IPS DF 6.9 (cell line): ENCODE measurements at regions not wholly inside any gene's neighbourhood (a gene's known extent, or its start where the extent isn't known, plus 50 kb on each side); places are given as distances from the start of the nearest gene placed in this dataset.

Experiments used
- DNase-seq: peaks from one replicate; pipeline ENCODE4 v3.0.0-alpha.2; 2013; ENCODE audit warnings: low read depth, low spot score
- H3K27ac ChIP-seq: one replicate; pipeline ENCODE4 v1.5.1; 2013; ENCODE audit warnings: low read length, control low read depth
- H3K27me3 ChIP-seq: 2 replicates; pipeline ENCODE4 v1.6.1; 2013; ENCODE audit warnings: mild to moderate bottlenecking, low read length; ENCODE audit not compliant: control insufficient read depth, insufficient read depth
- H3K36me3 ChIP-seq: 2 replicates; pipeline ENCODE4 v1.6.1; 2013; ENCODE audit warnings: low read length; ENCODE audit not compliant: control insufficient read depth, insufficient read depth
- H3K4me1 ChIP-seq: 2 replicates; pipeline ENCODE4 v1.6.1; 2013; ENCODE audit warnings: low read length; ENCODE audit not compliant: control insufficient read depth, insufficient read depth
- H3K4me3 ChIP-seq: 2 replicates; pipeline ENCODE4 v1.5.1; 2013; ENCODE audit warnings: mild to moderate bottlenecking, low read length
- H3K9me3 ChIP-seq: 2 replicates; pipeline ENCODE4 v1.6.1; 2013; ENCODE audit warnings: low read length, inconsistent platforms; ENCODE audit not compliant: control insufficient read depth, insufficient read depth
- WGBS: extraction: QIAGEN DNeasy Blood & Tissue Kit; methylation state at CpG from one replicate; pipeline ENCODE4 v1.1.7; 2013; ENCODE audit warnings: mixed read lengths, missing lambda C conversion rate; ENCODE audit not compliant: insufficient read length, insufficient coverage; 5-methylcytosine and 5-hydroxymethylcytosine counted together

GRCh38 chr1:59039551-59039950 lies 255.7 kb upstream of the JUN start:
- Histone ChIP-seq H3K27ac (no peak overlapping the region), H3K9me3 (no peaks in the 10 kb centered on the region), H3K36me3 (no peaks in the 10 kb centered on the region), H3K4me1 (no peaks in the 10 kb centered on the region), H3K27me3 (no peaks in the 10 kb centered on the region), H3K4me3 (no peak overlapping the region)
- WGBS = no CpG with 5 or more reads among the region's 5 CpGs
- no peak for DNase-seq

- WGBS = no CpG with 5 or more reads among the region's 2 CpGs
- Histone ChIP-seq H3K4me1 (no peaks in the 10 kb centered on the region), H3K4me3 (no peak overlapping the region), H3K27ac (no peak overlapping the region), H3K9me3 (no peaks in the 10 kb centered on the region), H3K36me3 (no peaks in the 10 kb centered on the region), H3K27me3 (no peaks in the 10 kb centered on the region)
- no peak for DNase-seq
Observed at GRCh38 chr1:59040486-59040885, 256.4 kb upstream of the FGGY start.

- DNase-seq = no peak
- Histone ChIP-seq H3K27ac (no peak overlapping the region), H3K27me3 (no peaks in the 10 kb centered on the region), H3K4me1 (peaks cover 2% of the 10 kb centered on the region; the same call in 1 of the 2 replicates), H3K36me3 (no peaks in the 10 kb centered on the region), H3K4me3 (no peak overlapping the region), H3K9me3 (no peaks in the 10 kb centered on the region)
- WGBS = no CpG with 5 or more reads among the region's 5 CpGs
Observed at GRCh38 chr1:59041646-59042277, 255.1 kb upstream of the FGGY start.

- H3K27me3 ChIP-seq = no peaks in the 10 kb centered on the region
- H3K36me3 ChIP-seq = no peaks in the 10 kb centered on the region
- no peak overlapping the region for H3K27ac ChIP-seq
- H3K4me1 ChIP-seq = peaks cover 2% of the 10 kb centered on the region; the same call in 1 of the 2 replicates
- H3K4me3 ChIP-seq = no peak overlapping the region
- no peak for DNase-seq
- no CpG with 5 or more reads among the region's 4 CpGs for WGBS
- H3K9me3 ChIP-seq = no peaks in the 10 kb centered on the region
Observed at GRCh38 chr1:59043796-59044195, 253.1 kb upstream of the FGGY start.

GRCh38 chr1:59044535-59045121 lies 252.3 kb upstream of the FGGY start:
- no peak overlapping the region for H3K4me3 ChIP-seq
- no CpG with 5 or more reads among the region's 2 CpGs for WGBS
- H3K4me1 ChIP-seq = peaks cover 2% of the 10 kb centered on the region; the same call in 1 of the 2 replicates
- no peaks in the 10 kb centered on the region for H3K9me3 ChIP-seq
- H3K27ac ChIP-seq = no peak overlapping the region
- H3K27me3 ChIP-seq = no peaks in the 10 kb centered on the region
- no peak for DNase-seq
- H3K36me3 ChIP-seq = no peaks in the 10 kb centered on the region

GRCh38 chr1:59045137-59045536 lies 251.8 kb upstream of the FGGY start:
- Histone ChIP-seq H3K9me3 (no peaks in the 10 kb centered on the region), H3K27me3 (no peaks in the 10 kb centered on the region), H3K27ac (no peak overlapping the region), H3K4me1 (peaks cover 2% of the 10 kb centered on the region; the same call in 1 of the 2 replicates), H3K36me3 (no peaks in the 10 kb centered on the region), H3K4me3 (no peak overlapping the region)
- DNase-seq = no peak
- WGBS = no CpG with 5 or more reads among the region's 3 CpGs

- no peaks in the 10 kb centered on the region for H3K27me3 ChIP-seq
- peaks cover 2% of the 10 kb centered on the region; the same call in 1 of the 2 replicates for H3K4me1 ChIP-seq
- H3K9me3 ChIP-seq = no peaks in the 10 kb centered on the region
- H3K36me3 ChIP-seq = no peaks in the 10 kb centered on the region
- no peak for DNase-seq
- H3K4me3 ChIP-seq = no peak overlapping the region
- H3K27ac ChIP-seq = no peak overlapping the region
- WGBS = no CpG with 5 or more reads among the region's 5 CpGs
Observed at GRCh38 chr1:59045636-59046035, 251.3 kb upstream of the FGGY start.

- no CpG with 5 or more reads among the region's 2 CpGs for WGBS
- H3K27me3 ChIP-seq = no peaks in the 10 kb centered on the region
- no peaks in the 10 kb centered on the region for H3K9me3 ChIP-seq
- no peaks in the 10 kb centered on the region for H3K36me3 ChIP-seq
- no peak overlapping the region for H3K27ac ChIP-seq
- H3K4me1 ChIP-seq = peaks cover 2% of the 10 kb centered on the region; the same call in 1 of the 2 replicates
- no peak overlapping the region for H3K4me3 ChIP-seq
- no peak for DNase-seq
Observed at GRCh38 chr1:59046134-59046533, 250.8 kb upstream of the FGGY start.

GRCh38 chr1:59046730-59047157 lies 250.2 kb upstream of the FGGY start:
- H3K4me3 ChIP-seq = no peak overlapping the region
- H3K27ac ChIP-seq = no peak overlapping the region
- WGBS = no CpG with 5 or more reads among the region's 2 CpGs
- H3K27me3 ChIP-seq = no peaks in the 10 kb centered on the region
- H3K9me3 ChIP-seq = no peaks in the 10 kb centered on the region
- peaks cover 2% of the 10 kb centered on the region; the same call in 1 of the 2 replicates for H3K4me1 ChIP-seq
- H3K36me3 ChIP-seq = no peaks in the 10 kb centered on the region
- no peak for DNase-seq

GRCh38 chr1:59051007-59051406 lies 245.9 kb upstream of the FGGY start:
- no peaks in the 10 kb centered on the region for H3K9me3 ChIP-seq
- no peak for DNase-seq
- H3K4me3 ChIP-seq = no peak overlapping the region
- no CpG with 5 or more reads among the region's 4 CpGs for WGBS
- H3K27ac ChIP-seq = no peak overlapping the region
- H3K36me3 ChIP-seq = no peaks in the 10 kb centered on the region; the same call in 1 of the 2 replicates
- no peaks in the 10 kb centered on the region for H3K27me3 ChIP-seq
- peaks cover 2% of the 10 kb centered on the region; the same call in 1 of the 2 replicates for H3K4me1 ChIP-seq

GRCh38 chr1:59052166-59052590 lies 244.7 kb upstream of the FGGY start:
- no peak for DNase-seq
- H3K4me1 ChIP-seq = no peaks in the 10 kb centered on the region
- H3K4me3 ChIP-seq = no peak overlapping the region
- no peak overlapping the region for H3K27ac ChIP-seq
- no peaks in the 10 kb centered on the region; the same call in 1 of the 2 replicates for H3K36me3 ChIP-seq
- H3K27me3 ChIP-seq = no peaks in the 10 kb centered on the region
- WGBS = no CpG with 5 or more reads among the region's 5 CpGs
- H3K9me3 ChIP-seq = no peaks in the 10 kb centered on the region
